ENCODE measurements at regions not wholly inside any gene's neighbourhood (a gene's known extent, or its start where the extent isn't known, plus 50 kb on each side); places are given as distances from the start of the nearest gene placed in this dataset.

DNA sequence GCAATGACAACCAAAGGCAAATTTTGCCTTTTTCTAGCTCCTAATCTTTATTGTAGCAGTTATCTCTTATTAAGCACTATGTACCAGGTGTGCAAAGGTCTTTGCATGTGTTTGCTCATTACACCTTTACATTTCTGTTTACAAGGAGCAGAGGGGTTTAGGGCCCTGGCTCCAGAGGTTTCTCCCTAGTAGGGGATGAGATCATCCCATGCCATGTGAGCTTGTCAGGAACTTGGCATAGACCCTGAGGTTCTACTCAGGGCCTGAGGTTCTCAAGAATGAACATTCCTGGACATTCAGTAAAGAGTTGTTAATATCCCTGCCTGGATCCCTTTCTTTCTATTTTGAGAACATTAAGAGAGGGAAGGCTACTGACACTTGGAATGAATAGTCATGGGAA, 292.0 kb downstream of the RPAP3 start:
- H3K4me1 ChIP-seq (ENCODE audit: control insufficient read depth in 4 of 4, insufficient read depth in 4 of 4, low read length in 3 of 4): no peaks in the 10 kb centered on the region
- H3K4me3 ChIP-seq (ENCODE audit: low read depth in 1 of 3, low read length in 3 of 3): no peak overlapping the region
- H3K27ac ChIP-seq (ENCODE audit: low read depth in 1 of 2, low read length in 2 of 2): no peak overlapping the region
- no peaks in the 10 kb centered on the region for H3K36me3 ChIP-seq (ENCODE audit: control insufficient read depth in 4 of 4, insufficient read depth in 3 of 4, low read depth in 1 of 4, low read length in 3 of 4)
- H3K9ac ChIP-seq (ENCODE audit: low read depth in 1 of 2, low read length in 2 of 2): no peak overlapping the region
- TF ChIP-seq REST (IDR thresholded peaks at IDR 0.05) (no peak), EGR1 (IDR thresholded peaks at IDR 0.05; ENCODE audit: low read depth in 2 of 2) (no peak), GABPA (IDR thresholded peaks at IDR 0.05 in 1 of 2, conservative IDR thresholded peaks at IDR 0.05 in 1 of 2) (no peak), FOXA2 (IDR thresholded peaks at IDR 0.05) (no peak), HNF4G (IDR thresholded peaks at IDR 0.05) (no peak), YY1 (IDR thresholded peaks at IDR 0.05) (no peak), FOXA1 (IDR thresholded peaks at IDR 0.05) (no peak), JUND (IDR thresholded peaks at IDR 0.05) (no peak), MAX (IDR thresholded peaks at IDR 0.05) (no peak), RXRA (IDR thresholded peaks at IDR 0.05) (no peak), RAD21 (IDR thresholded peaks at IDR 0.05) (no peak), ATF3 (IDR thresholded peaks at IDR 0.05) (no peak)
- TF ChIP-seq, protein P1, sequence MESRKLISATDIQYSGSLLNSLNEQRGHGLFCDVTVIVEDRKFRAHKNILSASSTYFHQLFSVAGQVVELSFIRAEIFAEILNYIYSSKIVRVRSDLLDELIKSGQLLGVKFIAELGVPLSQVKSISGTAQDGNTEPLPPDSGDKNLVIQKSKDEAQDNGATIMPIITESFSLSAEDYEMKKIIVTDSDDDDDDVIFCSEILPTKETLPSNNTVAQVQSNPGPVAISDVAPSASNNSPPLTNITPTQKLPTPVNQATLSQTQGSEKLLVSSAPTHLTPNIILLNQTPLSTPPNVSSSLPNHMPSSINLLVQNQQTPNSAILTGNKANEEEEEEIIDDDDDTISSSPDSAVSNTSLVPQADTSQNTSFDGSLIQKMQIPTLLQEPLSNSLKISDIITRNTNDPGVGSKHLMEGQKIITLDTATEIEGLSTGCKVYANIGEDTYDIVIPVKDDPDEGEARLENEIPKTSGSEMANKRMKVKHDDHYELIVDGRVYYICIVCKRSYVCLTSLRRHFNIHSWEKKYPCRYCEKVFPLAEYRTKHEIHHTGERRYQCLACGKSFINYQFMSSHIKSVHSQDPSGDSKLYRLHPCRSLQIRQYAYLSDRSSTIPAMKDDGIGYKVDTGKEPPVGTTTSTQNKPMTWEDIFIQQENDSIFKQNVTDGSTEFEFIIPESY (IDR thresholded peaks at IDR 0.05): no peak
- TF ChIP-seq, protein P2, sequence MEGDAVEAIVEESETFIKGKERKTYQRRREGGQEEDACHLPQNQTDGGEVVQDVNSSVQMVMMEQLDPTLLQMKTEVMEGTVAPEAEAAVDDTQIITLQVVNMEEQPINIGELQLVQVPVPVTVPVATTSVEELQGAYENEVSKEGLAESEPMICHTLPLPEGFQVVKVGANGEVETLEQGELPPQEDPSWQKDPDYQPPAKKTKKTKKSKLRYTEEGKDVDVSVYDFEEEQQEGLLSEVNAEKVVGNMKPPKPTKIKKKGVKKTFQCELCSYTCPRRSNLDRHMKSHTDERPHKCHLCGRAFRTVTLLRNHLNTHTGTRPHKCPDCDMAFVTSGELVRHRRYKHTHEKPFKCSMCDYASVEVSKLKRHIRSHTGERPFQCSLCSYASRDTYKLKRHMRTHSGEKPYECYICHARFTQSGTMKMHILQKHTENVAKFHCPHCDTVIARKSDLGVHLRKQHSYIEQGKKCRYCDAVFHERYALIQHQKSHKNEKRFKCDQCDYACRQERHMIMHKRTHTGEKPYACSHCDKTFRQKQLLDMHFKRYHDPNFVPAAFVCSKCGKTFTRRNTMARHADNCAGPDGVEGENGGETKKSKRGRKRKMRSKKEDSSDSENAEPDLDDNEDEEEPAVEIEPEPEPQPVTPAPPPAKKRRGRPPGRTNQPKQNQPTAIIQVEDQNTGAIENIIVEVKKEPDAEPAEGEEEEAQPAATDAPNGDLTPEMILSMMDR (IDR thresholded peaks at IDR 0.05; ENCODE audit: low read depth, low read length, missing input control): no peak
- no peak for DNase-seq (ENCODE audit: low spot score)
- no peaks in the 10 kb centered on the region for H3K27me3 ChIP-seq (ENCODE audit: control insufficient read depth in 4 of 4, insufficient read depth in 4 of 4, low read length in 3 of 4)
- no peaks in the 10 kb centered on the region for H3K9me3 ChIP-seq (ENCODE audit: control insufficient read depth in 4 of 4, low read length in 3 of 4)

GRCh38 chr12:47412601-47413236, 293.1 kb downstream of the RPAP3 start:
- DNase-seq (ENCODE audit: low spot score): no peak
- Histone ChIP-seq H3K4me3 (ENCODE audit: low read depth in 1 of 3, low read length in 3 of 3) (no peak overlapping the region), H3K27ac (ENCODE audit: low read depth in 1 of 2, low read length in 2 of 2) (no peak overlapping the region), H3K36me3 (ENCODE audit: control insufficient read depth in 4 of 4, insufficient read depth in 3 of 4, low read depth in 1 of 4, low read length in 3 of 4) (no peaks in the 10 kb centered on the region), H3K4me1 (ENCODE audit: control insufficient read depth in 4 of 4, insufficient read depth in 4 of 4, low read length in 3 of 4) (no peaks in the 10 kb centered on the region), H3K9ac (ENCODE audit: low read depth in 1 of 2, low read length in 2 of 2) (no peak overlapping the region), H3K9me3 (ENCODE audit: control insufficient read depth in 4 of 4, low read length in 3 of 4) (no peaks in the 10 kb centered on the region), H3K27me3 (ENCODE audit: control insufficient read depth in 4 of 4, insufficient read depth in 4 of 4, low read length in 3 of 4) (no peaks in the 10 kb centered on the region)
- WGBS: 87% methylated on average over 3 of the region's 3 CpGs
- TF ChIP-seq ATF3 (IDR thresholded peaks at IDR 0.05) (no peak), NR2F2 (IDR thresholded peaks at IDR 0.05) (no peak), GABPA (IDR thresholded peaks at IDR 0.05 in 1 of 2, conservative IDR thresholded peaks at IDR 0.05 in 1 of 2) (no peak), RAD21 (IDR thresholded peaks at IDR 0.05) (no peak), MAX (IDR thresholded peaks at IDR 0.05) (no peak), HNF4A (conservative IDR thresholded peaks at IDR 0.05) (no peak), JUND (IDR thresholded peaks at IDR 0.05) (no peak), REST (IDR thresholded peaks at IDR 0.05) (no peak), RXRA (IDR thresholded peaks at IDR 0.05) (no peak), EGR1 (IDR thresholded peaks at IDR 0.05; ENCODE audit: low read depth in 2 of 2) (no peak)
- TF ChIP-seq, protein P1 (IDR thresholded peaks at IDR 0.05): no peak
